H9 (cell line): ENCODE measurements at regions not wholly inside any gene's neighbourhood (a gene's known extent, or its start where the extent isn't known, plus 50 kb on each side); places are given as distances from the start of the nearest gene placed in this dataset.

ENCODE experiments used
- DNase-seq: peaks from one replicate; pipeline ENCODE4 v3.0.0-alpha.2; 2017
- H2AFZ ChIP-seq: one replicate; pipeline ENCODE4 v1.6.1; 2013; ENCODE audit warnings: mild to moderate bottlenecking, low read length, control low read depth, moderate library complexity
- H2AK5ac ChIP-seq: 2 replicates; pipeline ENCODE4 v1.6.1; 2013; ENCODE audit warnings: low read length, control low read depth, mixed read lengths; ENCODE audit not compliant: insufficient read length
- H2BK120ac ChIP-seq: one replicate; pipeline ENCODE4 v1.6.1; 2013; ENCODE audit warnings: low read depth, mild to moderate bottlenecking, low read length, control low read depth, inconsistent platforms; ENCODE audit not compliant: poor library complexity, severe bottlenecking
- H2BK12ac ChIP-seq: 2 replicates; pipeline ENCODE4 v1.6.1; 2013; ENCODE audit warnings: low read length, control low read depth, mixed read lengths, low read depth; ENCODE audit not compliant: insufficient read length
- H2BK15ac ChIP-seq: 2 replicates; pipeline ENCODE4 v1.6.1; 2013; ENCODE audit warnings: low read depth, low read length, control low read depth
- H2BK20ac ChIP-seq: one replicate; pipeline ENCODE4 v1.6.1; 2013; ENCODE audit warnings: low read depth, mild to moderate bottlenecking, low read length, control low read depth, inconsistent platforms; ENCODE audit not compliant: poor library complexity, severe bottlenecking
- H2BK5ac ChIP-seq: 2 replicates; pipeline ENCODE4 v1.6.1; 2013; ENCODE audit warnings: low read length, control low read depth, mixed read lengths; ENCODE audit not compliant: insufficient read length
- H3K14ac ChIP-seq: 2 replicates; pipeline ENCODE4 v1.6.1; 2013; ENCODE audit warnings: low read length, control low read depth; ENCODE audit not compliant: insufficient read depth
- H3K18ac ChIP-seq: 2 replicates; pipeline ENCODE4 v1.6.1; 2013; ENCODE audit warnings: low read depth, mild to moderate bottlenecking, mixed read lengths, low read length, control low read depth; ENCODE audit not compliant: insufficient read length
- H3K23ac ChIP-seq: 2 replicates; pipeline ENCODE4 v1.6.1; 2013; ENCODE audit warnings: low read length, control low read depth, mixed read lengths, low read depth; ENCODE audit not compliant: insufficient read length
- H3K23me2 ChIP-seq: 2 replicates; pipeline ENCODE4 v1.6.1; 2013; ENCODE audit warnings: low read depth, mild to moderate bottlenecking, mixed read lengths, low read length, control low read depth; ENCODE audit not compliant: insufficient read length, poor library complexity, severe bottlenecking
- H3K27ac ChIP-seq: 2 replicates; pipeline ENCODE4 v1.5.1; 2013; ENCODE audit warnings: low read length, control low read depth, mixed read lengths, low read depth; ENCODE audit not compliant: insufficient read length
- H3K27me3 ChIP-seq: 2 replicates; pipeline ENCODE4 v1.6.1; 2013; ENCODE audit warnings: low read length, control low read depth, inconsistent platforms; ENCODE audit not compliant: insufficient read depth
- H3K4ac ChIP-seq: 2 replicates; pipeline ENCODE4 v1.6.1; 2013; ENCODE audit warnings: low read depth, mild to moderate bottlenecking, control low read depth, inconsistent platforms, low read length, moderate library complexity
- H3K4me1 ChIP-seq: 2 replicates; pipeline ENCODE4 v1.6.1; 2013; ENCODE audit warnings: low read length, control low read depth, inconsistent platforms; ENCODE audit not compliant: insufficient read depth
- H3K4me2 ChIP-seq: 2 replicates; pipeline ENCODE4 v1.6.1; 2013; ENCODE audit warnings: low read length, control low read depth, mixed read lengths; ENCODE audit not compliant: insufficient read length, insufficient read depth
- H3K56ac ChIP-seq: 2 replicates; pipeline ENCODE4 v1.6.1; 2013; ENCODE audit warnings: low read depth, mild to moderate bottlenecking, mixed read lengths, low read length, control low read depth; ENCODE audit not compliant: insufficient read length
- H3K79me1 ChIP-seq: 2 replicates; pipeline ENCODE4 v1.6.1; 2013; ENCODE audit warnings: low read depth, mild to moderate bottlenecking, moderate library complexity, low read length, control low read depth, inconsistent platforms; ENCODE audit not compliant: insufficient read depth, poor library complexity, severe bottlenecking
- H3K79me2 ChIP-seq: 2 replicates; pipeline ENCODE4 v1.6.1; 2013; ENCODE audit warnings: low read length, control low read depth, inconsistent platforms; ENCODE audit not compliant: insufficient read depth
- H3K9ac ChIP-seq: 2 replicates; pipeline ENCODE4 v1.6.1; 2013; ENCODE audit warnings: low read length, control low read depth, mixed read lengths; ENCODE audit not compliant: insufficient read length; ENCODE audit errors: extremely low read depth
- H3K9me3 ChIP-seq: one replicate; pipeline ENCODE4 v1.6.1; 2013; ENCODE audit warnings: low read depth, low read length, inconsistent platforms; ENCODE audit not compliant: control insufficient read depth
- H3T11ph ChIP-seq: one replicate; pipeline ENCODE4 v1.6.1; 2013; ENCODE audit warnings: mild to moderate bottlenecking, low read length, control low read depth, inconsistent platforms
- H4K20me1 ChIP-seq: one replicate; pipeline ENCODE4 v1.6.1; 2013; ENCODE audit not compliant: control insufficient read depth, insufficient read length, insufficient read depth
- H4K5ac ChIP-seq: 2 replicates; pipeline ENCODE4 v1.6.1; 2013; ENCODE audit warnings: low read depth, mild to moderate bottlenecking, mixed read lengths, low read length, control low read depth; ENCODE audit not compliant: insufficient read length
- H4K8ac ChIP-seq: replicated peaks from 2 replicates; pipeline ENCODE4 v1.6.1; 2013; ENCODE audit warnings: low read length, control low read depth, mixed read lengths, low read depth; ENCODE audit not compliant: insufficient read length
- H4K91ac ChIP-seq: 2 replicates; pipeline ENCODE4 v1.6.1; 2013; ENCODE audit warnings: low read depth, mild to moderate bottlenecking, moderate library complexity, mixed read lengths, low read length, control low read depth; ENCODE audit not compliant: insufficient read length
- H3K27ac Mint-ChIP-seq, 3 experiments: 2 replicates in 2 of 3; 3 replicates in 1 of 3; pipeline ENCODE4 v1.8.0; 2020 to 2021; ENCODE audit warnings: mixed read lengths in 3 of 3, mild to moderate bottlenecking in 1 of 3, moderate library complexity in 1 of 3
- H3K27me3 Mint-ChIP-seq: 2 replicates; pipeline ENCODE4 v1.8.0; 2021; ENCODE audit warnings: low read depth, mild to moderate bottlenecking, moderate library complexity, mixed read lengths
- H3K36me3 Mint-ChIP-seq, 3 experiments: 2 replicates in 2 of 3; 3 replicates in 1 of 3; pipeline ENCODE4 v1.8.0; 2020 to 2021; ENCODE audit warnings: low read depth in 3 of 3, mixed read lengths in 3 of 3; ENCODE audit not compliant: insufficient read depth in 1 of 3
- H3K4me1 Mint-ChIP-seq, 2 experiments: 2 replicates each; pipeline ENCODE4 v1.8.0; 2020; ENCODE audit warnings: mixed read lengths in 2 of 2
- H3K4me3 Mint-ChIP-seq, 2 experiments: 2 replicates in 1 of 2; 3 replicates in 1 of 2; pipeline ENCODE4 v1.8.0; 2020 to 2021; ENCODE audit warnings: mild to moderate bottlenecking in 2 of 2, mixed read lengths in 2 of 2, moderate library complexity in 1 of 2
- H3K9me3 Mint-ChIP-seq, 2 experiments: 2 replicates in 1 of 2; 3 replicates in 1 of 2; pipeline ENCODE4 v1.8.0; 2020; ENCODE audit warnings: mild to moderate bottlenecking in 2 of 2, mixed read lengths in 2 of 2, moderate library complexity in 1 of 2
- CTCF ChIP-seq: fragments of 200-600 bp; sonication (generic); conservative IDR thresholded peaks from 3 replicates; pipeline ENCODE4 v1.8.0; 2021; ENCODE audit warnings: antibody characterized with exemption, mild to moderate bottlenecking
- WGBS: extraction: QIAGEN DNeasy Blood & Tissue Kit; methylation state at CpG from one replicate; pipeline ENCODE4 v1.1.7; 2013; ENCODE audit warnings: missing lambda C conversion rate, low lambda C conversion rate, mixed read lengths; ENCODE audit not compliant: insufficient read length; ENCODE audit errors: extremely low coverage; 5-methylcytosine and 5-hydroxymethylcytosine counted together

GRCh38 chr17:33545124-33545523 lies 252.0 kb upstream of the ASIC2 start:
- Histone ChIP-seq H3K56ac (no peak overlapping the region), H3K14ac (no peak overlapping the region), H2BK12ac (no peak overlapping the region), H3K23ac (no peak overlapping the region), H2BK20ac (no peak overlapping the region), H3T11ph (no peak overlapping the region), H3K79me1 (no peaks in the 10 kb centered on the region), H4K91ac (no peak overlapping the region), H3K4ac (no peak overlapping the region), H2AK5ac (no peak overlapping the region), H3K4me2 (no peak overlapping the region), H3K9me3 (no peaks in the 10 kb centered on the region), H3K23me2 (no peaks in the 10 kb centered on the region), H2BK15ac (no peak overlapping the region), H2BK5ac (no peak overlapping the region), H2AFZ (no peak overlapping the region), H3K18ac (no peak overlapping the region), H3K79me2 (no peaks in the 10 kb centered on the region), H3K27ac (no peak overlapping the region), H4K5ac (no peak overlapping the region), H3K9ac (no peak overlapping the region), H3K27me3 (no peaks in the 10 kb centered on the region), H4K20me1 (no peaks in the 10 kb centered on the region), H4K8ac (no peak overlapping the region), H3K4me1 (no peaks in the 10 kb centered on the region), H2BK120ac (no peak overlapping the region)
- Mint-ChIP-seq H3K4me3 (no peak overlapping the region), H3K36me3 (no peaks in the 10 kb centered on the region), H3K4me1 (no peaks in the 10 kb centered on the region), H3K27ac (no peak overlapping the region), H3K27me3 (peaks cover 23% of the 10 kb centered on the region), H3K9me3 (no peaks in the 10 kb centered on the region)
- TF ChIP-seq CTCF = no peak
- WGBS = no CpG with 5 or more reads among the region's 4 CpGs
- no peak for DNase-seq
